ENCODE measurements at regions not wholly inside any gene's neighbourhood (a gene's known extent, or its start where the extent isn't known, plus 50 kb on each side); places are given as distances from the start of the nearest gene placed in this dataset.

GRCh38 chr4:130659320-130659719 is 1563.4 kb downstream of the C4orf33 start:
- H3K79me2 ChIP-seq (ENCODE audit: low read length), result no peaks in the 10 kb centered on the region
- no peak overlapping the region for H3K4me3 ChIP-seq (ENCODE audit: low read length)
- H3K4me1 ChIP-seq (ENCODE audit: low read length), result no peaks in the 10 kb centered on the region
- no peaks in the 10 kb centered on the region for H3K36me3 ChIP-seq (replicated peaks; ENCODE audit: low read depth, low read length)
- H3K27ac ChIP-seq (ENCODE audit: low read length), result no peak overlapping the region
- H3K27me3 ChIP-seq (ENCODE audit: low read depth, low read length), result no peaks in the 10 kb centered on the region
- H3K9ac ChIP-seq (ENCODE audit: low read length), result no peak overlapping the region
- no peak overlapping the region for H2AFZ ChIP-seq (ENCODE audit: low read depth, low read length)
- H4K20me1 ChIP-seq (ENCODE audit: insufficient read depth, low read length), result no peaks in the 10 kb centered on the region
- TF ChIP-seq EZH2phosphoT487 (IDR thresholded peaks at IDR 0.05; ENCODE audit: low read depth) (no peak), CTCF (IDR thresholded peaks at IDR 0.05; ENCODE audit: low read depth, low read length) (no peak)
- H3K4me2 ChIP-seq (ENCODE audit: low read length), result no peak overlapping the region
- no peaks in the 10 kb centered on the region for H3K9me3 ChIP-seq (ENCODE audit: insufficient read depth, low read length)

- Histone ChIP-seq H4K20me1 (ENCODE audit: insufficient read depth, low read length) (no peaks in the 10 kb centered on the region), H3K9ac (ENCODE audit: low read length) (no peak overlapping the region), H3K36me3 (replicated peaks; ENCODE audit: low read depth, low read length) (no peaks in the 10 kb centered on the region), H3K9me3 (ENCODE audit: insufficient read depth, low read length) (no peaks in the 10 kb centered on the region), H3K79me2 (ENCODE audit: low read length) (no peaks in the 10 kb centered on the region), H3K4me3 (ENCODE audit: low read length) (no peak overlapping the region), H3K4me2 (ENCODE audit: low read length) (no peak overlapping the region), H3K27ac (ENCODE audit: low read length) (no peak overlapping the region), H3K27me3 (ENCODE audit: low read depth, low read length) (no peaks in the 10 kb centered on the region), H3K4me1 (ENCODE audit: low read length) (no peaks in the 10 kb centered on the region), H2AFZ (ENCODE audit: low read depth, low read length) (no peak overlapping the region)
- no peak for TF ChIP-seq EZH2phosphoT487 (IDR thresholded peaks at IDR 0.05; ENCODE audit: low read depth)
- TF ChIP-seq CTCF (IDR thresholded peaks at IDR 0.05; ENCODE audit: low read depth, low read length), result no peak
Measured at GRCh38 chr4:130668859-130669258, 1572.9 kb downstream of the C4orf33 start.

- no peak overlapping the region for H3K27ac ChIP-seq (ENCODE audit: low read length)
- H2AFZ ChIP-seq (ENCODE audit: low read depth, low read length), result no peak overlapping the region
- no peaks in the 10 kb centered on the region for H3K9me3 ChIP-seq (ENCODE audit: insufficient read depth, low read length)
- no peaks in the 10 kb centered on the region for H3K36me3 ChIP-seq (replicated peaks; ENCODE audit: low read depth, low read length)
- TF ChIP-seq EZH2phosphoT487 (IDR thresholded peaks at IDR 0.05; ENCODE audit: low read depth) (no peak), CTCF (IDR thresholded peaks at IDR 0.05; ENCODE audit: low read depth, low read length) (no peak)
- no peaks in the 10 kb centered on the region for H3K27me3 ChIP-seq (ENCODE audit: low read depth, low read length)
- no peaks in the 10 kb centered on the region for H3K79me2 ChIP-seq (ENCODE audit: low read length)
- no peak overlapping the region for H3K9ac ChIP-seq (ENCODE audit: low read length)
- H3K4me3 ChIP-seq (ENCODE audit: low read length), result no peak overlapping the region
- no peaks in the 10 kb centered on the region for H4K20me1 ChIP-seq (ENCODE audit: insufficient read depth, low read length)
- no peak overlapping the region for H3K4me2 ChIP-seq (ENCODE audit: low read length)
- H3K4me1 ChIP-seq (ENCODE audit: low read length), result no peaks in the 10 kb centered on the region
Measured at GRCh38 chr4:130675266-130675665, 1579.3 kb downstream of the C4orf33 start.

GRCh38 chr4:130689181-130689580 is 1593.2 kb downstream of the C4orf33 start:
- Histone ChIP-seq H3K27ac (ENCODE audit: low read length) (no peak overlapping the region), H3K27me3 (ENCODE audit: low read depth, low read length) (no peaks in the 10 kb centered on the region), H3K9me3 (ENCODE audit: insufficient read depth, low read length) (no peaks in the 10 kb centered on the region), H3K36me3 (replicated peaks; ENCODE audit: low read depth, low read length) (no peaks in the 10 kb centered on the region), H3K79me2 (ENCODE audit: low read length) (no peaks in the 10 kb centered on the region), H3K9ac (ENCODE audit: low read length) (no peak overlapping the region), H2AFZ (ENCODE audit: low read depth, low read length) (no peak overlapping the region), H3K4me1 (ENCODE audit: low read length) (no peaks in the 10 kb centered on the region), H3K4me2 (ENCODE audit: low read length) (no peak overlapping the region), H4K20me1 (ENCODE audit: insufficient read depth, low read length) (no peaks in the 10 kb centered on the region), H3K4me3 (ENCODE audit: low read length) (no peak overlapping the region)
- TF ChIP-seq EZH2phosphoT487 (IDR thresholded peaks at IDR 0.05; ENCODE audit: low read depth), result no peak
- no peak for TF ChIP-seq CTCF (IDR thresholded peaks at IDR 0.05; ENCODE audit: low read depth, low read length)

Measured in OCI-LY3 (cell line).